Colonic mucosa (tissue), 4 donors: ENCODE measurements at regions not wholly inside any gene's neighbourhood (a gene's known extent, or its start where the extent isn't known, plus 50 kb on each side); places are given as distances from the start of the nearest gene placed in this dataset.

Source experiments
- DNase-seq: peaks from one replicate; pipeline ENCODE4 v3.0.0-alpha.2; 2020
- H3K27ac ChIP-seq: fragments of 200-600 bp; one replicate; pipeline ENCODE4 v1.8.0; 2021
- H3K27me3 ChIP-seq: fragments of 200-600 bp; one replicate; pipeline ENCODE4 v1.8.0; 2021
- H3K36me3 ChIP-seq: fragments of 200-600 bp; one replicate; pipeline ENCODE4 v1.8.0; 2021
- H3K4me1 ChIP-seq: fragments of 200-600 bp; one replicate; pipeline ENCODE4 v1.8.0; 2021; ENCODE audit warnings: mild to moderate bottlenecking
- H3K4me3 ChIP-seq: fragments of 200-600 bp; one replicate; pipeline ENCODE4 v1.8.0; 2021
- H3K9ac ChIP-seq, 2 donors: one replicate each; pipeline ENCODE4 v1.7.0; 2013; ENCODE audit warnings: control low read depth in 2 of 2, low read depth in 2 of 2, low read length in 2 of 2
- H3K9me3 ChIP-seq: fragments of 200-600 bp; one replicate; pipeline ENCODE4 v1.8.0; 2021
- intact Hi-C: fragments of 100-400 bp; cut with DNase I; formaldehyde crosslinking; loops from one replicate; pipeline ENCODE4 v1.14.1; 2022
- TF ChIP-seq, protein P1 (sequence below): fragments of 200-600 bp; IDR thresholded peaks from one replicate; pipeline ENCODE4 v1.8.0; 2022; ENCODE audit warnings: antibody characterized with exemption, mild to moderate bottlenecking
- donor health status: healthy.
- donor health status: DM: no; HTN: no; CAD: no.
- donor health status: DM: no; HTN: no; CAD: no.

DNA sequence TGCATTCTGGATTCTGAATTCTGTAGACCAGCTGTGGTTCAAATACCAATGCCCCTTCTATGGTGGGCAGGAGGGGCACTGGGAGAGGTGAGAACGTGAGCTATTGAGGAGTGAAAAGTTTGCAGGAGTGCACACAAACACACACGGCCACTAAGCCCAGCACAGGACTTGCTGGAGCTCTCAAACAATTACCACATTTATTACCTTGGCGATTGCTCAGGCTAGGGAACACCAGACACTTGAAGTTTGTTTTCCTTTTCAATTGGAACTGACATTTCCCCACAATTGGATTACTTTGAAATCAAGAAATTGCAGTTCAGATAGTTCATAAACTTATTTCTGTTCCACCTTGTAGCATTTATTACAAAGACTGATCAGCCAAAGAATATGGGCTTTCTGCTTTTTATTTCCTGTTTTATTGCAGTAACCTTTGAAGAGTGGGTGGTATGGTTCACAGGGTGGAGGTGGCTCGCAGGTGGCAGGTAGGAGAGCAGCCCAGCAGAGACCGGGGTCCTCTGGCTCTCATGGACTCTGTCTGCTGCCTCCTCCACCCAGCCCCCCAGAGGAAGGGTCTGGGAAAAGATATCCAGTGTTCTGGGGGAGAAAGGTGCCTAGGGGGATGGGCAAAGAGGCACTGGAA, 429.8 kb upstream of the CCDC196 start:
- no peaks in the 10 kb centered on the region for H3K9me3 ChIP-seq
- no peak for DNase-seq
- no peaks in the 10 kb centered on the region for H3K27me3 ChIP-seq
- H3K9ac ChIP-seq = no peak overlapping the region
- intact Hi-C loops = no loop called here
- H3K4me3 ChIP-seq = no peak overlapping the region
- H3K36me3 ChIP-seq = no peaks in the 10 kb centered on the region
- H3K27ac ChIP-seq = peak overlapping the region; percentile 45
- H3K4me1 ChIP-seq = no peaks in the 10 kb centered on the region
- TF ChIP-seq, protein P1, sequence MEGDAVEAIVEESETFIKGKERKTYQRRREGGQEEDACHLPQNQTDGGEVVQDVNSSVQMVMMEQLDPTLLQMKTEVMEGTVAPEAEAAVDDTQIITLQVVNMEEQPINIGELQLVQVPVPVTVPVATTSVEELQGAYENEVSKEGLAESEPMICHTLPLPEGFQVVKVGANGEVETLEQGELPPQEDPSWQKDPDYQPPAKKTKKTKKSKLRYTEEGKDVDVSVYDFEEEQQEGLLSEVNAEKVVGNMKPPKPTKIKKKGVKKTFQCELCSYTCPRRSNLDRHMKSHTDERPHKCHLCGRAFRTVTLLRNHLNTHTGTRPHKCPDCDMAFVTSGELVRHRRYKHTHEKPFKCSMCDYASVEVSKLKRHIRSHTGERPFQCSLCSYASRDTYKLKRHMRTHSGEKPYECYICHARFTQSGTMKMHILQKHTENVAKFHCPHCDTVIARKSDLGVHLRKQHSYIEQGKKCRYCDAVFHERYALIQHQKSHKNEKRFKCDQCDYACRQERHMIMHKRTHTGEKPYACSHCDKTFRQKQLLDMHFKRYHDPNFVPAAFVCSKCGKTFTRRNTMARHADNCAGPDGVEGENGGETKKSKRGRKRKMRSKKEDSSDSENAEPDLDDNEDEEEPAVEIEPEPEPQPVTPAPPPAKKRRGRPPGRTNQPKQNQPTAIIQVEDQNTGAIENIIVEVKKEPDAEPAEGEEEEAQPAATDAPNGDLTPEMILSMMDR = no peak

DNA sequence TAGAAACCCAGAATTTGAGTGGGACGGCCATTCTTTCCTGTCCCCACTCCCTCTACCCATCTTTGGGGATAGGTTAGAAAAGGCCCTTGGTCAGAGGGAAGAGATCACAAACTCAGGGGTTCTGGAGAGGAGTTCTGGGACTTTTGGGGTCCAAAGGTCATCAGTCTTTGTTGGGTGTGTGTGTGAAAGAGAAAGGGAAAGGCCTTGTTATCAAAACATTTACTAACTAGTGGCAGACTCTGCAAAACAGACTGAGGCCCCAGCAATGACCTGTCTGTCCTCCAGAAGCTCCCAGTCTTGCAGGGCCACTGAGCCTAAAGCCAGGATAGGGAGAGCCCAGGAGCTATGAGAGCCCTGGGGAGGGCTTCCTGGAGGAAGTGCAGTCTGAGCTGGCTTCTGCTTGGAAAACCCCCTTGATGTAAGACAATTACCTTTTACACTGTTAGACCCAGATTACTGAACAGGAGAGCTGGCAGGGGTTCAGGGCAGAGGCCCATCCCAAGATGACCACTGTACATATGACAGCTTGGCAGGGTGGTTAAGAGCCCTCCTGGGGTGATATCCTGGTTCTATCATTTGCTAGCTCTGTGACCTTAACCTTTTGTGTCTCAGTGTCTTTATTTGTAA, 429.1 kb upstream of the CCDC196 start:
- no peaks in the 10 kb centered on the region for H3K9me3 ChIP-seq
- DNase-seq = peak; percentile 38
- intact Hi-C loops = no loop called here
- no peaks in the 10 kb centered on the region for H3K27me3 ChIP-seq
- peak overlapping the region; percentile 45 for H3K27ac ChIP-seq
- peak overlapping the region in 1 of 2 donors; percentile 32 for H3K9ac ChIP-seq
- H3K4me3 ChIP-seq = no peak overlapping the region
- H3K36me3 ChIP-seq = no peaks in the 10 kb centered on the region
- H3K4me1 ChIP-seq = no peaks in the 10 kb centered on the region
- TF ChIP-seq, protein P1 = no peak

DNA sequence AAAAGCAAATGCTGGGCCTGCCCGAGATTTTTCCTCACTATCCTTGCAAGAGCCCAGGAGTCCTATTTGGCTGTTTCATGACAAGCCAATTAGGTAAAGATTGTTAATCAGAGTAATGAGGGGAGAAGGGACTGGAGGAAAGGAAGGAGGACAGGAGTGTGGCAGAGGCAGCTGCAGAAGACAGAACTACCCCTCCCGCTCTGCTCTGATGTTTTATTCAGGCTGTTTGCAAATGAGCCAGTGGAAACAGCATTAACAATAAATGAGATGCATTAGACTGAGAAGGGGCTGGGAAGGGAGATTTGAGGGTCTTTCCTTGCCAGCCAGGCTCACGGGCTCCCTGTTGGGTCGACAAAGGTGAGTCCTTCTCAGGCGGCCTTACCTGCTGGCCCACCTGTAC, 421.0 kb upstream of the CCDC196 start:
- Histone ChIP-seq H3K9me3 (no peaks in the 10 kb centered on the region), H3K27me3 (no peaks in the 10 kb centered on the region), H3K4me1 (no peaks in the 10 kb centered on the region), H3K9ac (no peak overlapping the region), H3K36me3 (no peaks in the 10 kb centered on the region), H3K27ac (no peak overlapping the region), H3K4me3 (no peak overlapping the region)
- DNase-seq = no peak
- TF ChIP-seq, protein P1 = no peak
- intact Hi-C loops = no loop called here

DNA sequence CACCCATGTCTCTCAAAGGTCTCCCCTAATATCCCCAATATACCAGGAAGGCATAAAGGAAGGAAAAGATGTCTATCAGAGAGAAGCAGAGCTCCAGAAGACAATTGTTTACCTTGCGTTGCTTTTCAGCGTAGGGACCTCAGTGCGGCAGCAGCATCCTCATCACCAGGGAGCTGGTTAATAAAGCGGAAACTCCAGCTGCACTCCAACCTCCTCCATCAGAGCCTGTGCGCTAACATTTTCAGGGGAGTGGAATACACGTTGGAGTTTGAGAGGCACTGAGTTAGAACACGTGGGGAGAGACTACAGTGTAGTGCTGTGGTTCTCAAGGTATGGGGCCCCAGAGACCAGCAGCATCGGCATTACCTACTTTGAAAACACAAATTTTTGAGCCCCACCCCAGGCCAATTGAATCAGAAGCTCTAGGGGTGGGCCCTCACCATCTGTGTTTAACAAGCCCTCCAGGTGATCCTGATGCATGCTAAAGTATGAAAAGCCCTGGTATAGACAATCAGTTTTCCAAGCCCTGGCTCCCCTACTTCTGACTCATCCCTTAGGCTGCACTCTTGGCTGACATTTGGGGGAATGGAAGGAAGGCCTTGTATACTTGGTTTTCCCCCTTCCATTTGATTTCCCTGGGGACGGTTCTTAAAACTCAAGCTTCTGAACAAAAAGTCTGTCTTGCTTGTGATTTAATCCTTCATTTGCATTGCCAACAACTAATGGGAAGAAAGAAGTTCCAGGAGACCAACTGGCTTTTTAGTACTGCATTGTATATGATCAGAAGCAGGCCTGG, 419.0 kb upstream of the CCDC196 start:
- intact Hi-C loops = no loop called here
- no peak for DNase-seq
- TF ChIP-seq, protein P1 = no peak

DNA sequence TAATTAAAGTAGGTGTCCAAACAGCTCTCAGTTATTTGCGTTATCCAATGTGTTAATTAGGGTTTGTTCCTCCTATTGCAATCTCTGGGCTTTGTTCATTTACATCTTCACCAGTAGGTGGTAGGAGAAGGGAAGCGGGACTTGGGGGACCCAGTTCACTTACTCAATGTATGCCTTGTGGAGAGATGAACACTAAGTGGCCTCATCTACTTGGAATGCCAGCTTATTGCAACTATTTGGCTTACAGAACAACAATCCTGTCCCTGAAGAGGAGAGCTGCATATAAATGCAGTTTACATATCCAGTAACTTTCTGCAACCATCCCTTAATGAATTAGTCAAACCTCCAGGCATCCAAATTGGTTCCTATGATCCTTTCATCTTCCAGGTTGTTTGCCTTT, 417.1 kb upstream of the CCDC196 start:
- no peaks in the 10 kb centered on the region for H3K36me3 ChIP-seq
- intact Hi-C loops = no loop called here
- no peaks in the 10 kb centered on the region for H3K4me1 ChIP-seq
- no peak overlapping the region for H3K27ac ChIP-seq
- TF ChIP-seq, protein P1 = no peak
- no peak overlapping the region for H3K9ac ChIP-seq
- DNase-seq = no peak
- no peak overlapping the region for H3K4me3 ChIP-seq
- H3K9me3 ChIP-seq = no peaks in the 10 kb centered on the region
- H3K27me3 ChIP-seq = no peaks in the 10 kb centered on the region

More for the DNA sequence above, 419.0 kb upstream of the CCDC196 start:
- Histone ChIP-seq H3K9ac (no peak overlapping the region), H3K4me3 (no peak overlapping the region), H3K27ac (no peak overlapping the region), H3K4me1 (no peaks in the 10 kb centered on the region), H3K27me3 (no peaks in the 10 kb centered on the region), H3K9me3 (no peaks in the 10 kb centered on the region), H3K36me3 (no peaks in the 10 kb centered on the region)
